Esophagus muscularis mucosa (tissue), 4 donors: ENCODE measurements at regions not wholly inside any gene's neighbourhood (a gene's known extent, or its start where the extent isn't known, plus 50 kb on each side); places are given as distances from the start of the nearest gene placed in this dataset.

Experiments used
- DNase-seq: peaks from one replicate; pipeline ENCODE4 v3.0.0-alpha.2; 2017; ENCODE audit errors: extremely low spot score
- H3K27ac ChIP-seq, 4 donors: fragments of 200-600 bp; sonication (generic); replicated peaks in 1 of 4; 1 replicate in 3 of 4; 2 replicates in 1 of 4; pipeline ENCODE4 v1.5.1; 2016 to 2019; ENCODE audit warnings: mild to moderate bottlenecking in 1 of 4
- H3K27me3 ChIP-seq, 4 donors: fragments of 200-600 bp; sonication (generic); one replicate each; pipeline versions ENCODE4 v1.5.1 to v1.6.0; 2016 to 2019
- H3K36me3 ChIP-seq, 4 donors: fragments of 200-600 bp; sonication (generic); one replicate each; pipeline ENCODE4 v1.5.1; 2016 to 2019
- H3K4me1 ChIP-seq, 4 donors: fragments of 200-600 bp; sonication (generic); one replicate each; pipeline ENCODE4 v1.5.1; 2016 to 2019
- H3K4me3 ChIP-seq, 4 donors: fragments of 200-600 bp; sonication (generic); 1 replicate in 2 of 4; 2 replicates in 2 of 4; pipeline ENCODE4 v1.5.1; 2016 to 2019; ENCODE audit warnings: mild to moderate bottlenecking in 4 of 4, moderate library complexity in 1 of 4
- H3K9me3 ChIP-seq, 4 donors: fragments of 200-600 bp; sonication (generic); 1 replicate in 3 of 4; 2 replicates in 1 of 4; pipeline ENCODE4 v1.5.1; 2016 to 2019
- CTCF ChIP-seq, 3 experiments: fragments of 200-600 bp in 2 of 3; fragments of 450-650 bp in 1 of 3; sonication (generic) in 2 of 3; IDR thresholded peaks; one replicate each; pipeline ENCODE4 v1.5.1; 2017 to 2019; ENCODE audit warnings: antibody characterized with exemption in 3 of 3, mild to moderate bottlenecking in 2 of 3, moderate library complexity in 1 of 3
- EP300 ChIP-seq: sonication (generic); formaldehyde crosslinking; IDR thresholded peaks from one replicate; pipeline ENCODE4 v1.6.1; 2017; ENCODE audit warnings: antibody characterized with exemption
- POLR2A ChIP-seq: fragments of 450-650 bp; IDR thresholded peaks from one replicate; pipeline ENCODE4 v1.6.1; 2017; ENCODE audit warnings: antibody characterized with exemption, moderate library complexity, mild to moderate bottlenecking, low read depth
- POLR2AphosphoS5 ChIP-seq, 2 donors: sonication (generic); formaldehyde crosslinking; IDR thresholded peaks; one replicate each; pipeline ENCODE4 v1.6.1; 2017; ENCODE audit warnings: antibody characterized with exemption in 2 of 2
- WGBS: methylation state at CpG from one replicate; pipeline ENCODE4 v1.1.5; 2018; 5-methylcytosine and 5-hydroxymethylcytosine counted together
- intact Hi-C: fragments of 100-400 bp; cut with DNase I; formaldehyde crosslinking; loops from one replicate; pipeline ENCODE4 v1.15.1; 2023

- intact Hi-C loops = no loop called here
- TF ChIP-seq CTCF (IDR thresholded peaks at IDR 0.05) = no peak
- no peak for TF ChIP-seq EP300
- TF ChIP-seq POLR2AphosphoS5 (IDR thresholded peaks at IDR 0.05) = no peak
- no peak for TF ChIP-seq POLR2A
- H3K9me3 ChIP-seq = peaks cover 0 to 15% (median 9%) of the 10 kb centered on the region in 4 donors
- H3K36me3 ChIP-seq = no peaks in the 10 kb centered on the region
- H3K4me1 ChIP-seq = no peaks in the 10 kb centered on the region
- H3K4me3 ChIP-seq = no peak overlapping the region
- H3K27ac ChIP-seq = no peak overlapping the region
- DNase-seq = no peak
- WGBS = 92% methylated on average over 6 of the region's 6 CpGs
- peaks cover 0 to 6% (median 0%) of the 10 kb centered on the region in 4 donors for H3K27me3 ChIP-seq
Observed at GRCh38 chr11:116545912-116546311, 226.9 kb downstream of the BUD13 start.

GRCh38 chr11:116544721-116545120, 228.1 kb downstream of the BUD13 start:
- Histone ChIP-seq H3K27me3 (peaks cover 0 to 17% (median 0%) of the 10 kb centered on the region in 4 donors), H3K4me1 (no peaks in the 10 kb centered on the region), H3K9me3 (peaks cover 0 to 15% (median 10%) of the 10 kb centered on the region in 4 donors), H3K27ac (no peak overlapping the region), H3K36me3 (no peaks in the 10 kb centered on the region), H3K4me3 (no peak overlapping the region)
- WGBS = 87% methylated on average over 10 of the region's 10 CpGs
- TF ChIP-seq POLR2AphosphoS5 (IDR thresholded peaks at IDR 0.05) (no peak), EP300 (no peak), CTCF (IDR thresholded peaks at IDR 0.05) (no peak), POLR2A (no peak)
- intact Hi-C loops = no loop called here
- DNase-seq = no peak

GRCh38 chr11:116543911-116544475, 228.8 kb downstream of the BUD13 start:
- no peak overlapping the region for H3K4me3 ChIP-seq
- peaks cover 0 to 16% (median 11%) of the 10 kb centered on the region in 4 donors for H3K9me3 ChIP-seq
- intact Hi-C loops = no loop called here
- no peak for DNase-seq
- TF ChIP-seq POLR2A (no peak), POLR2AphosphoS5 (IDR thresholded peaks at IDR 0.05) (no peak), EP300 (no peak), CTCF (IDR thresholded peaks at IDR 0.05) (no peak)
- no peaks in the 10 kb centered on the region for H3K36me3 ChIP-seq
- H3K27ac ChIP-seq = no peak overlapping the region
- 90% methylated on average over 4 of the region's 4 CpGs for WGBS
- H3K4me1 ChIP-seq = no peaks in the 10 kb centered on the region
- peaks cover 0 to 20% (median 0%) of the 10 kb centered on the region in 4 donors for H3K27me3 ChIP-seq

- Histone ChIP-seq H3K4me1 (no peaks in the 10 kb centered on the region), H3K27ac (no peak overlapping the region), H3K36me3 (no peaks in the 10 kb centered on the region), H3K9me3 (peaks cover 0 to 10% (median 4%) of the 10 kb centered on the region in 4 donors), H3K27me3 (peaks cover 0 to 18% (median 0%) of the 10 kb centered on the region in 4 donors), H3K4me3 (no peak overlapping the region)
- intact Hi-C loops = no loop called here
- TF ChIP-seq POLR2AphosphoS5 (IDR thresholded peaks at IDR 0.05) (no peak), CTCF (IDR thresholded peaks at IDR 0.05) (no peak), EP300 (no peak), POLR2A (no peak)
- DNase-seq = no peak
- WGBS = 56% methylated on average over 4 of the region's 4 CpGs
Observed at GRCh38 chr11:116543099-116543498, 229.7 kb downstream of the BUD13 start.

GRCh38 chr11:116542406-116542805, 230.4 kb downstream of the BUD13 start:
- peaks cover 0 to 10% (median 4%) of the 10 kb centered on the region in 4 donors for H3K9me3 ChIP-seq
- TF ChIP-seq POLR2AphosphoS5 (IDR thresholded peaks at IDR 0.05) (no peak), EP300 (no peak), POLR2A (no peak), CTCF (IDR thresholded peaks at IDR 0.05) (no peak)
- H3K4me3 ChIP-seq = no peak overlapping the region
- no peak for DNase-seq
- no peak overlapping the region for H3K27ac ChIP-seq
- H3K4me1 ChIP-seq = no peaks in the 10 kb centered on the region
- intact Hi-C loops = no loop called here
- 86% methylated on average over 6 of the region's 6 CpGs for WGBS
- H3K36me3 ChIP-seq = no peaks in the 10 kb centered on the region
- H3K27me3 ChIP-seq = peaks cover 0 to 18% (median 0%) of the 10 kb centered on the region in 4 donors
